Right lobe of liver (tissue), 6 donors: ENCODE measurements at regions not wholly inside any gene's neighbourhood (a gene's known extent, or its start where the extent isn't known, plus 50 kb on each side); places are given as distances from the start of the nearest gene placed in this dataset.

Experiments used
- ATAC-seq, 4 donors: fragments of 200-7000 bp; cut with Tn5 transposase; one replicate each; pipeline ENCODE4 v1.9.1; 2020; ENCODE audit warnings: mild to moderate bottlenecking in 4 of 4, moderate library complexity in 4 of 4
- DNase-seq, 3 donors: peaks; one replicate each; pipeline ENCODE4 v3.0.0-alpha.2; 2020
- H3K27ac ChIP-seq, 3 donors: fragments of 200-600 bp; one replicate each; pipeline ENCODE4 v1.8.0; 2022
- H3K27me3 ChIP-seq, 2 donors: fragments of 200-600 bp; one replicate each; pipeline ENCODE4 v1.8.0; 2022
- H3K36me3 ChIP-seq, 4 donors: fragments of 200-600 bp; sonication (generic) in 1 of 4; one replicate each; pipeline versions ENCODE4 v1.5.1 to v1.8.0; 2017 to 2022; ENCODE audit warnings: control low read depth in 1 of 4
- H3K4me1 ChIP-seq, 4 donors: fragments of 200-600 bp; sonication (generic) in 1 of 4; one replicate each; pipeline versions ENCODE4 v1.5.1 to v1.8.0; 2017 to 2022; ENCODE audit warnings: control low read depth in 1 of 4
- H3K4me3 ChIP-seq, 3 donors: fragments of 200-600 bp; one replicate each; pipeline ENCODE4 v1.8.0; 2022
- H3K9me3 ChIP-seq, 4 donors: fragments of 200-600 bp; sonication (generic) in 1 of 4; one replicate each; pipeline versions ENCODE4 v1.5.1 to v1.8.0; 2017 to 2022; ENCODE audit warnings: control low read depth in 1 of 4
- CTCF ChIP-seq, 4 donors: fragments of 200-600 bp in 3 of 4; fragments of 450-650 bp in 1 of 4; IDR thresholded peaks; one replicate each; pipeline versions ENCODE4 v1.5.1 to v1.8.0; 2016 to 2022; ENCODE audit warnings: antibody characterized with exemption in 4 of 4, mild to moderate bottlenecking in 2 of 4
- POLR2A ChIP-seq: fragments of 450-650 bp; IDR thresholded peaks from one replicate; pipeline ENCODE4 v1.6.1; 2017; ENCODE audit warnings: antibody characterized with exemption, mild to moderate bottlenecking
- WGBS: methylation state at CpG from one replicate; pipeline ENCODE4 v1.1.6; 2018; ENCODE audit warnings: low coverage, low lambda C conversion rate; ENCODE audit not compliant: insufficient coverage; ENCODE audit errors: missing lambda C conversion rate; 5-methylcytosine and 5-hydroxymethylcytosine counted together
- intact Hi-C, 2 donors: fragments of 100-400 bp; cut with DNase I; formaldehyde crosslinking; loops; one replicate each; pipeline versions ENCODE4 v1.11.2 to v1.14.1; 2022
- donor health status: DM: no; HTN: yes; CAD: no.
- donor health status: DM: no; HTN: no; CAD: no.
- donor health status: DM: no; HTN: no; CAD: no.
- donor health status: DM: no; HTN: yes; CAD: no.
- donor health status: DM: no; HTN: yes; CAD: no.

- no peak for DNase-seq
- no peak for TF ChIP-seq CTCF (IDR thresholded peaks at IDR 0.05)
- no peak for TF ChIP-seq POLR2A
- no peak for ATAC-seq
- Histone ChIP-seq H3K36me3 (no peaks in the 10 kb centered on the region), H3K27me3 (no peaks in the 10 kb centered on the region), H3K4me1 (no peaks in the 10 kb centered on the region), H3K9me3 (no peaks in the 10 kb centered on the region), H3K4me3 (no peak overlapping the region), H3K27ac (no peak overlapping the region)
- WGBS = no CpG with 5 or more reads among the region's 3 CpGs
- intact Hi-C loops = no loop called here
Observed at GRCh38 chr6:130749402-130749801, 77.8 kb upstream of the SMLR1 start.

DNA sequence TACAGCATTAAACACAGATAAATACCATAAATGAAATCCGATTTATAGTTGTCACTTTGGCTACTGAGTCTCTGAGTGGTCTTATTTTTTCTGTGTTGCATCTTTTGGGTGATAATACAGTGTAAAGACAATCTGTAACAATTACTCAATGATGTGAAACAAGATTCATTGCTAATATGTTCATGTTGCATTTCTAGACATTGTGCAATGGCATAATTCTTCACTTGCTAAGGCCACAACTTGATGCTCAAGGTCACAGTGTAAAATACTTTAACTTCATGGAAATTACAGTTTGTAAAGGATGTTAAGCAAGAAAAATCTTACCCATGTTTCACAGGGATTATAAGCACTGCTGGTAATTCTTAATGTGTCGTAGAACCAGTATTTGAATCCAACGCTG, 74.9 kb upstream of the SMLR1 start:
- TF ChIP-seq POLR2A = no peak
- TF ChIP-seq CTCF (IDR thresholded peaks at IDR 0.05) = no peak
- Histone ChIP-seq H3K4me3 (no peak overlapping the region), H3K4me1 (no peaks in the 10 kb centered on the region), H3K9me3 (no peaks in the 10 kb centered on the region), H3K36me3 (no peaks in the 10 kb centered on the region), H3K27ac (no peak overlapping the region), H3K27me3 (no peaks in the 10 kb centered on the region)
- intact Hi-C loops = no loop called here
- ATAC-seq (no peak), DNase-seq (no peak)
- WGBS = 78% methylated on average over 3 of the region's 3 CpGs

GRCh38 chr6:130754786-130755367, 72.3 kb upstream of the SMLR1 start:
- ATAC-seq (no peak), DNase-seq (no peak)
- no peaks in the 10 kb centered on the region for H3K4me1 ChIP-seq
- no peak overlapping the region for H3K4me3 ChIP-seq
- H3K9me3 ChIP-seq = no peaks in the 10 kb centered on the region
- 100% methylated on average over 3 of the region's 3 CpGs for WGBS
- intact Hi-C loops = no loop called here
- no peak overlapping the region for H3K27ac ChIP-seq
- TF ChIP-seq CTCF (IDR thresholded peaks at IDR 0.05) (no peak), POLR2A (no peak)
- H3K27me3 ChIP-seq = no peaks in the 10 kb centered on the region
- no peaks in the 10 kb centered on the region for H3K36me3 ChIP-seq

DNA sequence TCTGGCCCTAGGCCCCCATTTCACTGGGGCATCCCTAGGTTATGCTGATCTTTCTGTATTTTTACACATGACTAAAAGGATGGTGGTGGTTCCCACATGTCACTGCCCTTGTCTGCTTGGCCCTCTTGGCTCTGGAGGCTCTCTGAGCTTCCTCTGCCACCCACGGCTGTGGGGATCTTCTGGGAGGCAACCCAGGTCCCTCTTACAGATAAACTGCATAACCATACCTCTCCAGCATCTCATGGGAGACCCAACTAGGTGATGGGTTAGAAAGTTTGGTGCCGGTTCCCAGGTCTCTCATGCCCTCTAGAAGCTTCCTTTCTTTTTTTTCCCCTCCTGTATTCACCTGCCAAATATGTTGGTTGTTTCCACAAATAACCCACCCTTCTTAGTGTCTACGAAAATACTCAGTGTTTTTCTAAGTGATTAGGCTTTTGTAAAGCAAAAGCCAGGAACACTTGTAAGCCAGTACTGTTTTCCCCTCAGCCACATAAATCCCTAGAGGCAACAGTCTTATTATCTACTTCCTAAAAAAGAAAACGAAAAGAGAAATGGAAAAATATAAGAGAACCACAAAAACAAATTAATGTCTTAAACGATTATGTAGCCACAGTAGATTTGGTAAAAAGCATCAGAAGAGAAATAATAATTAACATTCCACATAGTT, 71.7 kb upstream of the SMLR1 start:
- Histone ChIP-seq H3K4me3 (no peak overlapping the region), H3K4me1 (no peaks in the 10 kb centered on the region), H3K27me3 (no peaks in the 10 kb centered on the region), H3K36me3 (no peaks in the 10 kb centered on the region), H3K9me3 (no peaks in the 10 kb centered on the region), H3K27ac (no peak overlapping the region)
- TF ChIP-seq CTCF (IDR thresholded peaks at IDR 0.05) = no peak
- no peak for TF ChIP-seq POLR2A
- WGBS = 77% methylated on average over 5 of the region's 5 CpGs
- ATAC-seq (no peak), DNase-seq (no peak)
- intact Hi-C loops = no loop called here
